Glutamatergic neuron (in vitro differentiated cells): ENCODE measurements at regions not wholly inside any gene's neighbourhood (a gene's known extent, or its start where the extent isn't known, plus 50 kb on each side); places are given as distances from the start of the nearest gene placed in this dataset.

Experiments used
- DNase-seq: peaks from one replicate; pipeline ENCODE4 v3.0.0; 2022
- H3K27ac Mint-ChIP-seq: one replicate; pipeline ENCODE4 v1.8.0; 2020; ENCODE audit warnings: mild to moderate bottlenecking, mixed read lengths, inconsistent platforms; ENCODE audit not compliant: unreplicated experiment
- H3K27me3 Mint-ChIP-seq: one replicate; pipeline ENCODE4 v1.8.0; 2020; ENCODE audit warnings: mild to moderate bottlenecking, moderate library complexity, mixed read lengths, inconsistent platforms; ENCODE audit not compliant: unreplicated experiment
- H3K36me3 Mint-ChIP-seq: one replicate; pipeline ENCODE4 v1.8.0; 2020; ENCODE audit warnings: mild to moderate bottlenecking, mixed read lengths, inconsistent platforms; ENCODE audit not compliant: unreplicated experiment
- H3K4me1 Mint-ChIP-seq: one replicate; pipeline ENCODE4 v1.8.0; 2020; ENCODE audit warnings: mild to moderate bottlenecking, low read depth, mixed read lengths, inconsistent platforms; ENCODE audit not compliant: unreplicated experiment
- H3K4me3 Mint-ChIP-seq: one replicate; pipeline ENCODE4 v1.8.0; 2020; ENCODE audit warnings: mild to moderate bottlenecking, mixed read lengths, inconsistent platforms; ENCODE audit not compliant: unreplicated experiment
- H3K9me3 Mint-ChIP-seq: one replicate; pipeline ENCODE4 v1.8.0; 2020; ENCODE audit warnings: mild to moderate bottlenecking, moderate library complexity, mixed read lengths, inconsistent platforms; ENCODE audit not compliant: unreplicated experiment
- TF ChIP-seq, protein P1 (sequence below): fragments of 200-600 bp; sonication (generic); IDR thresholded peaks from one replicate; pipeline ENCODE4 v1.5.0; 2021; ENCODE audit not compliant: partially characterized antibody, unreplicated experiment

DNA sequence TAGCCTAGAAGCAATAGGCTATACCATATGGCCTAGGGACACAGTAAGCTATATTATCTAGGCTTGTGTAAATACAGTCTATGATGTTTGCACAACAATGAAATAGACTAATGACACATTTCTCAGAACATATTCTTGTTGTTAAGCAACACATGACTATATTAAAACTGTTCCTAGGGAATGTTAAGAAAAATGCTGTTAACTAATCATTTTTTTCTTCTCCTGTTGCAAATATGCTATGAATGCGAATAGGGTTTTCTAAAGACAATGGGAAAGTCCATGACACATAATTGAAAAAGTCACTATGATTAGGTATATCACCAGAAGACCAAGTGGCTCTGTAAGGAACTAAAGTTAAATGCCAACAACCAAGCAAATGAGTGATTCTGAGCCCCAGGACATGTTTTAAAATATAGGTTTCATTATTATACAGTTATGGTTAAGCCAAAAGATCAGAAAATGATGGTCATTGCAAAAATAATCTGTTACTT is 454.0 kb upstream of the SORCS1 start:
- Mint-ChIP-seq H3K27me3 (no peaks in the 10 kb centered on the region), H3K27ac (no peak overlapping the region), H3K4me1 (no peaks in the 10 kb centered on the region), H3K9me3 (no peaks in the 10 kb centered on the region), H3K4me3 (no peak overlapping the region), H3K36me3 (no peaks in the 10 kb centered on the region)
- TF ChIP-seq, protein P1, sequence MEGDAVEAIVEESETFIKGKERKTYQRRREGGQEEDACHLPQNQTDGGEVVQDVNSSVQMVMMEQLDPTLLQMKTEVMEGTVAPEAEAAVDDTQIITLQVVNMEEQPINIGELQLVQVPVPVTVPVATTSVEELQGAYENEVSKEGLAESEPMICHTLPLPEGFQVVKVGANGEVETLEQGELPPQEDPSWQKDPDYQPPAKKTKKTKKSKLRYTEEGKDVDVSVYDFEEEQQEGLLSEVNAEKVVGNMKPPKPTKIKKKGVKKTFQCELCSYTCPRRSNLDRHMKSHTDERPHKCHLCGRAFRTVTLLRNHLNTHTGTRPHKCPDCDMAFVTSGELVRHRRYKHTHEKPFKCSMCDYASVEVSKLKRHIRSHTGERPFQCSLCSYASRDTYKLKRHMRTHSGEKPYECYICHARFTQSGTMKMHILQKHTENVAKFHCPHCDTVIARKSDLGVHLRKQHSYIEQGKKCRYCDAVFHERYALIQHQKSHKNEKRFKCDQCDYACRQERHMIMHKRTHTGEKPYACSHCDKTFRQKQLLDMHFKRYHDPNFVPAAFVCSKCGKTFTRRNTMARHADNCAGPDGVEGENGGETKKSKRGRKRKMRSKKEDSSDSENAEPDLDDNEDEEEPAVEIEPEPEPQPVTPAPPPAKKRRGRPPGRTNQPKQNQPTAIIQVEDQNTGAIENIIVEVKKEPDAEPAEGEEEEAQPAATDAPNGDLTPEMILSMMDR, result no peak
- no peak for DNase-seq

DNA sequence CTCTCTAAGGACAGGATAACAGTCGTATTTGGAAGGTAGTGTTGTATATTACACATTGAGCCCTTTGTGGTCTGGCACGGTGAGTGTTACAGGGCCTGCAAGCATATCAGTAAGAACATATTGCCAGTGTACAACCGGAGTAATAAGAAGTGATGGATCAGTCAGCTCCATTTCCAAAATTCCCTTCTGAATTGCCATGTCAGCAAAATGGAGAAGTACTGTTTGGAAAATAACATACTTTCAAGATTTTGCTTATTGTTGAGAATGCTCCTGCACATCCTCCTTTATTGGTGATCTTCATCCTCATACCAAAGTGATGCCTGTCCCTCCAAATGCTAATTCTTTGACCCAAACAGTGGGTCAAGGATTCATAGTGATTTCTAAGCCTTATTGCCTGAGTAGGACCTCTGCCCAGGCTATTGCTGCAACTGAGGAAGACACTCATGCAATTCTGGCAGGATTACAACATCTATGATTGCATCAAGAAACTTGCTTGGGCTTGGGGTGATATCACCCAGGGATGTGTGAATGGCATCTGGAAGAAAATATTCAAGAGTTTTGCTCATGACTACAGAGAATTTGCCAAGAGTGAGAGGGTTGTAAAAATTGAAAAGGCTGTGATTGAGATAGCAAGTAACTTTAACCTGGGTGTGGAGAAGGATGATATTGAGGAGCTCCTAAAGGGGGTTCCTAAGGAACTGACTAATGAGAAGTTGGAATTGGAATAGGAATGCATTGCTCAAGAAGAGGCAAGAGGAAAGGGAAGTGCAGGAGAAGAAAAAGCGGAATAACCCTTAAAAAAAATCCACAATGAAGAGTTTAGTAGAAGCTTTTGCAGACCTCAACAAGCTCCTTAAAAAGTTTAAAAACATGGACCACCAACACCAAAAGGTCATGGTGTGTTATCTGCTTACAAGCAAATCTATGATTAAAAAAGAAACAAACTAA is 452.2 kb upstream of the SORCS1 start:
- no peak overlapping the region for H3K4me3 Mint-ChIP-seq
- TF ChIP-seq, protein P1, result no peak
- H3K36me3 Mint-ChIP-seq, result no peaks in the 10 kb centered on the region
- no peaks in the 10 kb centered on the region for H3K9me3 Mint-ChIP-seq
- no peaks in the 10 kb centered on the region for H3K4me1 Mint-ChIP-seq
- no peak for DNase-seq
- no peak overlapping the region for H3K27ac Mint-ChIP-seq
- no peaks in the 10 kb centered on the region for H3K27me3 Mint-ChIP-seq

DNA sequence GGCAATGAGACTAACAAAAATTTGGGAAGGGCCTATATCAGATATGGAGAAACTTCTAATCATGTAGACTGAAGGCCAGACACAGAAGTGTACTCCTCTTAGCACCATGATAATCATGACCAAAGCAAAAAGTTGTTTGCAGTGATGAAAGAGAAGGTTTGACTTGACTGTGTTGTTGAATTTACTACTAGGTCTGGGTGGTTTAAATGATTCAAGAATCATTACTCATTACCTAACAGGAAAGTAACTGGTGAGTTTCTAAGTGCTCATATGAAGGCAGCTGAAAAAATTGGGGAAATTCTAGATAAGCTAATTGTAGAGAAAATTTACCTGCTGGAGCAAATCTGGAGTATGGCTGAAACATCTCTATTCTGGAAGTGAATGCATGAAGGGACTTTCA is 451.5 kb upstream of the SORCS1 start:
- H3K36me3 Mint-ChIP-seq, result no peaks in the 10 kb centered on the region
- no peaks in the 10 kb centered on the region for H3K4me1 Mint-ChIP-seq
- DNase-seq, result no peak
- no peaks in the 10 kb centered on the region for H3K27me3 Mint-ChIP-seq
- no peaks in the 10 kb centered on the region for H3K9me3 Mint-ChIP-seq
- TF ChIP-seq, protein P1, result no peak
- H3K27ac Mint-ChIP-seq, result no peak overlapping the region
- no peak overlapping the region for H3K4me3 Mint-ChIP-seq

DNA sequence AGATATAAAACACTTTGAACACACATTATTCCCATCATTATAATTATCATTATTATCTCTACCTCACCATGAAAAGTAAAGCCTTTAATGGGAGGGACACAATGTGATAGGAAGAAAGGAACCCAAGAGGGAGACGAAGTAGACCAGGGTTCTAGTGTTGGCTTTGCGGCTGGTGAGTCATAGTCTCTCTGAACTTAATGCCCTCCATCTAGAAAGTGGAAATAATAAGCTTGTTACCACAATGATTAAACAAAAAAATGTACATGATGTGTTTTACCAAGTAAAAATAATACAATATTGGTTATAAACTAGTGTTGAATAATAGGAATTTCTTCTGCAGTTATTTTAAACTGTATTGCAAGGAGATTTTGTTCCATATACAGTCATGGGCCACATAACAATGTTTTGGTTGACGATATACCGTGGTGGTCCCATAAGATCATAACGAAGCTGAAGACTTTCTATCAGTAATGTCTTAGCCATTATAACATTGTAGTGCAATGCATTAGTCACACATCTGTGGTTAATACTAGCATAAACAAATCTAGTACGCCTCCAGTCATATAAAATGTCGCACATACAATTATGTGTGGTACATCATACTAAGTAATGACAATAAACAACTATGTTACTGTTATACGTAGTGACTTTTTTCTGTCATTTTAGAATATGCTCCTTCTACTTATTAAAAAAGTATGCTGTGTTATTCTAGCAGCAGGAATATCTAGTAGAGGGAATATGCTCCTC is 450.6 kb upstream of the SORCS1 start:
- H3K27me3 Mint-ChIP-seq, result no peaks in the 10 kb centered on the region
- no peak overlapping the region for H3K4me3 Mint-ChIP-seq
- no peak for DNase-seq
- no peaks in the 10 kb centered on the region for H3K4me1 Mint-ChIP-seq
- no peak overlapping the region for H3K27ac Mint-ChIP-seq
- TF ChIP-seq, protein P1, result no peak
- no peaks in the 10 kb centered on the region for H3K9me3 Mint-ChIP-seq
- no peaks in the 10 kb centered on the region for H3K36me3 Mint-ChIP-seq
